Parathyroid adenoma (tissue), 2 donors: ENCODE measurements at regions not wholly inside any gene's neighbourhood (a gene's known extent, or its start where the extent isn't known, plus 50 kb on each side); places are given as distances from the start of the nearest gene placed in this dataset.

Source experiments
- H2AFZ ChIP-seq: fragments of 300-600 bp; sonication (generic); one replicate; pipeline ENCODE4 v1.7.0; 2017; ENCODE audit warnings: antibody characterized with exemption, mild to moderate bottlenecking
- H3K27ac ChIP-seq: fragments of 300-600 bp; sonication (generic); one replicate; pipeline ENCODE4 v1.7.0; 2017
- H3K27me3 ChIP-seq: fragments of 300-600 bp; sonication (generic); one replicate; pipeline ENCODE4 v1.7.0; 2017; ENCODE audit warnings: low read length; ENCODE audit not compliant: control insufficient read depth, insufficient read depth
- H3K36me3 ChIP-seq: fragments of 300-600 bp; sonication (generic); one replicate; pipeline ENCODE4 v1.7.0; 2017; ENCODE audit warnings: low read length; ENCODE audit not compliant: control insufficient read depth, insufficient read depth
- H3K4me1 ChIP-seq: fragments of 300-600 bp; sonication (generic); one replicate; pipeline ENCODE4 v1.7.0; 2017; ENCODE audit warnings: control low read depth
- H3K4me2 ChIP-seq: fragments of 300-600 bp; sonication (generic); one replicate; pipeline ENCODE4 v1.7.0; 2017; ENCODE audit warnings: low read length
- H3K4me3 ChIP-seq: fragments of 300-600 bp; sonication (generic); one replicate; pipeline ENCODE4 v1.7.0; 2017; ENCODE audit warnings: low read depth, low read length
- H3K79me2 ChIP-seq: fragments of 300-600 bp; sonication (generic); one replicate; pipeline ENCODE4 v1.7.0; 2017; ENCODE audit warnings: control low read depth
- H3K9ac ChIP-seq: fragments of 300-600 bp; sonication (generic); one replicate; pipeline ENCODE4 v1.7.0; 2017; ENCODE audit warnings: mild to moderate bottlenecking
- H3K9me3 ChIP-seq: fragments of 300-600 bp; sonication (generic); one replicate; pipeline ENCODE4 v1.7.0; 2017; ENCODE audit warnings: low read length; ENCODE audit not compliant: control insufficient read depth
- TF ChIP-seq, protein P1 (sequence below): fragments of 300-600 bp; sonication (generic); IDR thresholded peaks from one replicate; pipeline ENCODE4 v1.7.0; 2017; ENCODE audit warnings: antibody characterized with exemption, mild to moderate bottlenecking
- donor health status: primary hyperparathyroidism.

DNA sequence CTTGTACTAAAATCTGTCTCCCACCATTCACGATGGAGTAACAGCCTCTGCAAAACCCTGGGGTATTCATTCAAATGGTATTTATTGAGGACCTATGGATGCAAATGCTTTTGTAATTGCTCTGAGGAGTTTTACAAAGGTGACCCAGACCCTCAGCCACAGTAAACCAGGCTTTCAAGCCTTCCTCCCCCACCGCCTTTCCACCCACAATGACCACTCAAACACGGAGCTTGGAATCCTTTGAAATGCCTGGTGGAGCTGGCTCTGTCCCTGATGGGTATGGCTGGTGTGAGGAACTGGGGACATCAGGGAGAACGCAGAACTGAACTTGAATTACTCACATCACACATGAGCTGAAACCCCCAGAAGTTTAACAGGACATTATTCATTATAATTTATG is 246.4 kb downstream of the CDH26 start:
- no peak overlapping the region for H3K9ac ChIP-seq
- no peaks in the 10 kb centered on the region for H3K36me3 ChIP-seq
- no peaks in the 10 kb centered on the region for H3K4me1 ChIP-seq
- no peaks in the 10 kb centered on the region for H3K9me3 ChIP-seq
- H3K27me3 ChIP-seq = no peaks in the 10 kb centered on the region
- H3K27ac ChIP-seq = no peak overlapping the region
- no peak overlapping the region for H3K4me3 ChIP-seq
- no peak overlapping the region for H3K4me2 ChIP-seq
- TF ChIP-seq, protein P1, sequence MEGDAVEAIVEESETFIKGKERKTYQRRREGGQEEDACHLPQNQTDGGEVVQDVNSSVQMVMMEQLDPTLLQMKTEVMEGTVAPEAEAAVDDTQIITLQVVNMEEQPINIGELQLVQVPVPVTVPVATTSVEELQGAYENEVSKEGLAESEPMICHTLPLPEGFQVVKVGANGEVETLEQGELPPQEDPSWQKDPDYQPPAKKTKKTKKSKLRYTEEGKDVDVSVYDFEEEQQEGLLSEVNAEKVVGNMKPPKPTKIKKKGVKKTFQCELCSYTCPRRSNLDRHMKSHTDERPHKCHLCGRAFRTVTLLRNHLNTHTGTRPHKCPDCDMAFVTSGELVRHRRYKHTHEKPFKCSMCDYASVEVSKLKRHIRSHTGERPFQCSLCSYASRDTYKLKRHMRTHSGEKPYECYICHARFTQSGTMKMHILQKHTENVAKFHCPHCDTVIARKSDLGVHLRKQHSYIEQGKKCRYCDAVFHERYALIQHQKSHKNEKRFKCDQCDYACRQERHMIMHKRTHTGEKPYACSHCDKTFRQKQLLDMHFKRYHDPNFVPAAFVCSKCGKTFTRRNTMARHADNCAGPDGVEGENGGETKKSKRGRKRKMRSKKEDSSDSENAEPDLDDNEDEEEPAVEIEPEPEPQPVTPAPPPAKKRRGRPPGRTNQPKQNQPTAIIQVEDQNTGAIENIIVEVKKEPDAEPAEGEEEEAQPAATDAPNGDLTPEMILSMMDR = no peak
- H2AFZ ChIP-seq = no peak overlapping the region
- no peaks in the 10 kb centered on the region for H3K79me2 ChIP-seq

DNA sequence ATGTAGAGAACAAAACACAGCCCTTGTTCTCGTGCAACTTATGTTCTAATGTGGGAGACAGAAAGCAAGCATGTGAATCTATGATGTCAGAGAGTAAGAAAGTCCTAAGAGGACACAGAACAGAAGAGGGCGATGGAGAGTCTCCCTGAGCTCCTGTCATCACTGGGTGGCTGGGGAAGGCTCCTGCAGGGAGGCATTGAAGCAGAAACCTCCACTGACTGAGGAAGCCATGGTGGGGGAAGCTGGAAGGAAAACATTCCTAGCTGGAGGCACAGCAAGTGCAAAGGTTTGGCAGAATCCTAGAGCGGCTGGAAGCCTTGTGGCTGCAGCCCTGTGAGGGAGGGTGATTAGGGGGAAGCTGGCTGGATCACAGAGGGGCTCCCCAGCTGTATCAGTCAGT is 248.0 kb downstream of the CDH26 start:
- no peak overlapping the region for H2AFZ ChIP-seq
- TF ChIP-seq, protein P1 = peak; percentile 37

DNA sequence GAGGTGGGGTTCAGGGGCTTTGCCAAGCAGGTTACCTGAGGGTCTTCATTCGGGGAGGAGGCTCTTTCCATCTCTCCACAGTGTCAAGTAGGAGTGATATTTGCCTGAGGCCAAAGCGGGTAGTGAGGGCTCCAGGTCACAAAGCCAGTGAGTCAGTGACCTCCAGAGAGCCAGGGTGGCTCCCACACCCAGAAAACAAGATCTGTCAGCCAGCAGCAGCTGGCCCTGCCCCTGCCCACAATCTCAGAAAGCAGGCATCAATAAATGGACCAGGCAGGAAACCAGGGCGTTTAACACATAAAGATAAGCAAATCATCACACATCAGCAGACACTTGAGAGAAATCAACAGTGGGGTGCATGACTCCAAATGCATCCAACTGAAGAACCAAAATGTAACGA is 250.8 kb downstream of the CDH26 start:
- peaks cover 31% of the 10 kb centered on the region for H3K4me1 ChIP-seq
- H3K27me3 ChIP-seq = no peaks in the 10 kb centered on the region
- no peak overlapping the region for H2AFZ ChIP-seq
- H3K79me2 ChIP-seq = no peaks in the 10 kb centered on the region
- no peaks in the 10 kb centered on the region for H3K36me3 ChIP-seq
- H3K4me3 ChIP-seq = no peak overlapping the region
- H3K27ac ChIP-seq = no peak overlapping the region
- H3K4me2 ChIP-seq = no peak overlapping the region
- no peak overlapping the region for H3K9ac ChIP-seq
- no peaks in the 10 kb centered on the region for H3K9me3 ChIP-seq
- TF ChIP-seq, protein P1 = no peak

More for the DNA sequence above, 248.0 kb downstream of the CDH26 start:
- H3K27me3 ChIP-seq = no peaks in the 10 kb centered on the region
- no peaks in the 10 kb centered on the region for H3K36me3 ChIP-seq
- no peak overlapping the region for H3K9ac ChIP-seq
- no peak overlapping the region for H3K27ac ChIP-seq
- H3K79me2 ChIP-seq = no peaks in the 10 kb centered on the region
- H3K4me2 ChIP-seq = no peak overlapping the region
- H3K4me1 ChIP-seq = peaks cover 4% of the 10 kb centered on the region
- H3K9me3 ChIP-seq = no peaks in the 10 kb centered on the region
- no peak overlapping the region for H3K4me3 ChIP-seq

DNA sequence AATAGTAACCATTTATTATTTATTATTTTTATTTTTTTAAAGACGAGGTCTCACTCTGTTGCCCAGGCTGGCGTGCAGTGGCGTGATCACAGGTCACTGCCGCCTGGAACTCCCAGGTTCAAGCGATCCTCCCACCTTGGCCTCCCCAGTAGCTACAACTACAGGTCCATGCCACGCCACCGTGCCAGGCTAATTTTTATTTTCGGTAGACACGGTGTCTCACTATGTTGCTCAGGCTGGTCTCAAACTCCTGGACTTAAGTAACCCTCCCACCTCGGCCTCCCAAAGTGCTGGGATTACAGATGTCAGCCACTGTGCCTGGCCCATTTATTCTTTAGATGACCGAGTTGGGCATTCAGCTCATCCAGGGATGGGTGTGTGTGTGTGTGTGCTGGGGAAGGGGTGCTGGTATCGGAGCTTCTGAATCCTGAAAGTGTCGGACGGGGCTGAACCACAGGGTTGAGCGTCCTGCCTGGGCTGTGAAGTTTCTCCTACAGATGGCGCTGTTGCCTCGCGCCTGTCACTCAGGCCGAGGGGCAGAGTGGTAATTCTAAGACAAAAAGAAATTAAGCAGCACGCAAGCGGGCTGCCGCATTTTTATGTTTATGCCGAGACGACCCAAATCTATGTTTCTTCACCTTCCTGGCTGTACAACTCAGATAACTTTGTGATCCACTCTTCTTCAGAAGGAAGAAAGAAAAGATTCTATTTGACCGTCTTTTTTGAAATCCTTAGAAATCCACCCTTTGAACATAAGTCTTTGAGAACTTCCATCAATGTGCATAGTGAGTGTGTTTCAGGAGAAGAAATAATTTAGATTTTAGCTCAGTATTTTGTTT is 252.8 kb downstream of the CDH26 start:
- H3K9ac ChIP-seq = no peak overlapping the region
- no peak overlapping the region for H3K4me3 ChIP-seq
- no peaks in the 10 kb centered on the region for H3K36me3 ChIP-seq

More for the DNA sequence above, 252.8 kb downstream of the CDH26 start:
- TF ChIP-seq, protein P1 = peak; percentile 95
- Histone ChIP-seq H3K4me2 (no peak overlapping the region), H2AFZ (peak overlapping the region; percentile 75), H3K27ac (peak overlapping the region; percentile 93), H3K27me3 (no peaks in the 10 kb centered on the region), H3K9me3 (no peaks in the 10 kb centered on the region), H3K79me2 (no peaks in the 10 kb centered on the region), H3K4me1 (peaks cover 35% of the 10 kb centered on the region)
